SU-DHL-6 (cell line): ENCODE measurements at regions not wholly inside any gene's neighbourhood (a gene's known extent, or its start where the extent isn't known, plus 50 kb on each side); places are given as distances from the start of the nearest gene placed in this dataset.

Experiments
- H2AFZ ChIP-seq: fragments of 200-600 bp; sonication (generic); 2 replicates; pipeline ENCODE4 v1.6.1; 2014; ENCODE audit warnings: low read depth, mild to moderate bottlenecking, moderate library complexity, mixed read lengths, antibody characterized with exemption, low read length; ENCODE audit not compliant: severe bottlenecking
- H3F3A ChIP-seq: fragments of 200-600 bp; shearing (Covaris generic); 2 replicates; pipeline ENCODE4 v1.6.0; 2016; ENCODE audit warnings: antibody characterized with exemption, mild to moderate bottlenecking; ENCODE audit not compliant: insufficient read depth
- H3K27ac ChIP-seq: fragments of 200-600 bp; sonication (generic); 2 replicates; pipeline ENCODE4 v1.5.1; 2016; ENCODE audit warnings: low read depth, mild to moderate bottlenecking, low read length, moderate library complexity, mixed read lengths
- H3K27me3 ChIP-seq: fragments of 200-600 bp; sonication (generic), shearing (Covaris generic); 2 replicates; pipeline ENCODE4 v1.6.0; 2014; ENCODE audit warnings: mild to moderate bottlenecking, low read length
- H3K36me3 ChIP-seq: fragments of 200-600 bp; sonication (generic); 2 replicates; pipeline ENCODE4 v1.6.1; 2014; ENCODE audit warnings: mild to moderate bottlenecking, low read length, mixed read lengths
- H3K4me2 ChIP-seq: fragments of 300-600, 200-600 bp; shearing (Covaris generic), sonication (generic); 2 replicates; pipeline ENCODE4 v1.6.0; 2014; ENCODE audit warnings: low read length, low read depth, mild to moderate bottlenecking; ENCODE audit not compliant: poor library complexity, severe bottlenecking
- H3K4me3 ChIP-seq: fragments of 200-600 bp; sonication (generic); 2 replicates; pipeline ENCODE4 v1.5.1; 2014; ENCODE audit warnings: antibody characterized with exemption, low read length, mild to moderate bottlenecking, mixed read lengths; ENCODE audit not compliant: insufficient read depth, poor library complexity, severe bottlenecking
- H3K79me2 ChIP-seq: fragments of 200-600 bp; sonication (generic); 2 replicates; pipeline ENCODE4 v1.6.1; 2014; ENCODE audit warnings: mild to moderate bottlenecking, low read length, moderate library complexity; ENCODE audit not compliant: insufficient read depth
- H3K9ac ChIP-seq: fragments of 200-600 bp; sonication (generic); 2 replicates; pipeline ENCODE4 v1.7.0; 2014; ENCODE audit warnings: mild to moderate bottlenecking, low read length
- H3K9me2 ChIP-seq: fragments of 200-600 bp; sonication (generic); replicated peaks from 2 replicates; pipeline ENCODE4 v1.6.1; 2014; ENCODE audit warnings: low read length; ENCODE audit not compliant: insufficient read depth
- H3K9me3 ChIP-seq: fragments of 200-600 bp; sonication (generic); 2 replicates; pipeline ENCODE4 v1.6.1; 2014; ENCODE audit warnings: low read length, mixed read lengths; ENCODE audit not compliant: insufficient read depth
- H4K20me1 ChIP-seq: fragments of 200-600 bp; sonication (generic); 2 replicates; pipeline ENCODE4 v1.6.1; 2014; ENCODE audit warnings: low read depth, mild to moderate bottlenecking, antibody characterized with exemption, low read length, moderate library complexity, mixed read lengths
- CTCF ChIP-seq: fragments of 200-600 bp; sonication (generic); IDR thresholded peaks from one replicate; pipeline ENCODE4 v1.5.1; 2017; ENCODE audit warnings: antibody characterized with exemption, mild to moderate bottlenecking, low read length, moderate library complexity; ENCODE audit not compliant: insufficient read depth, poor library complexity, severe bottlenecking
- EZH2phosphoT487 ChIP-seq: fragments of 200-600 bp; sonication (generic), shearing (Covaris generic); conservative IDR thresholded peaks from 2 replicates; pipeline ENCODE4 v1.6.1; 2018; ENCODE audit warnings: mild to moderate bottlenecking, antibody characterized with exemption, low read length, moderate library complexity, mixed read lengths

DNA sequence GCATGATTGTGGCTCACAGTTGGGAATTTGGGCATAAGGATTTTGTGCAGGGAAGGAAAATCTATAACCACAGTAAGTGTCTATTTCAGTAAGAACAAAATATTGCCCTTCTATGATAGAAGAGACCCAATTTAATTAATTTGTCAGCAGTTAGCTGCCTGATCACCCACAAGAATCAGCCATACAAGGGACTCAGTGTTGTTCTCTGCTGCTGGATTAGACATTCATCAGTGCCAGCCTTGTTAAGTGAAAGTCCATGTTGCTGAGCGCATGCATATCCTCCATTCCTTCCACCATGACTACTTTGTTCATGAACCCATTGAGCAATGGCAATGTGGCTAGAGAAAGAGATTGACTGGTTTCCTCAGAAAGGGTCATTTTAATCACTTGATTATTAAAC lies 125.3 kb upstream of the PDHA2 start:
- Histone ChIP-seq H3F3A (no peaks in the 10 kb centered on the region), H3K9me3 (no peaks in the 10 kb centered on the region), H3K9me2 (no peaks in the 10 kb centered on the region), H3K4me3 (no peak overlapping the region), H3K9ac (no peak overlapping the region), H3K27me3 (no peaks in the 10 kb centered on the region), H2AFZ (no peak overlapping the region), H3K36me3 (no peaks in the 10 kb centered on the region), H3K79me2 (no peaks in the 10 kb centered on the region), H3K27ac (no peak overlapping the region), H3K4me2 (no peak overlapping the region), H4K20me1 (no peaks in the 10 kb centered on the region)
- TF ChIP-seq CTCF = no peak
- no peak for TF ChIP-seq EZH2phosphoT487

DNA sequence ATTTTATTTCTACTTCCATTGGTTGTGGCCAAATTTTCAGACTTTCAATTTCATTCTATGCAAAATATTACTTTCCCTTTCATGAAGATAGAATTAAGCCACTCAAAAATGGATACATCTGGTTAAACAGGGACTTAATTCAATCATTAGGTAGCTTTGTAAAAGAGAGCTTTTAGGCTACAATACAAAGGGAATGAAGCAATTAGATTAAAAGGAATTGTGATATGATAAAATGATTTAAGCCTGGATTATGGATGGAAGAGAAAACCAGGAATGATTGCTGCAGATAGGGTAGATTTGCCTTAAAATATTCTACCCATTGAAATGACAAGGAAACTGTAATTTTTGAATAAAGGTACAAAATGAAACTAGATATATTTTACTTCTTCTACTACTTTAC lies 134.6 kb upstream of the PDHA2 start:
- no peaks in the 10 kb centered on the region for H3K36me3 ChIP-seq
- H3K27ac ChIP-seq = no peak overlapping the region
- TF ChIP-seq CTCF = no peak
- TF ChIP-seq EZH2phosphoT487 = no peak
- H3K4me3 ChIP-seq = no peak overlapping the region
- no peaks in the 10 kb centered on the region for H3K9me3 ChIP-seq
- no peak overlapping the region for H2AFZ ChIP-seq
- H3K9me2 ChIP-seq = no peaks in the 10 kb centered on the region
- no peaks in the 10 kb centered on the region for H3K27me3 ChIP-seq
- no peaks in the 10 kb centered on the region for H4K20me1 ChIP-seq
- H3K4me2 ChIP-seq = no peak overlapping the region
- no peaks in the 10 kb centered on the region for H3F3A ChIP-seq
- H3K79me2 ChIP-seq = no peaks in the 10 kb centered on the region
- H3K9ac ChIP-seq = no peak overlapping the region

GRCh38 chr4:95701500-95702170 lies 138.3 kb upstream of the PDHA2 start:
- Histone ChIP-seq H3K27me3 (no peaks in the 10 kb centered on the region), H3K9ac (no peak overlapping the region), H3F3A (no peaks in the 10 kb centered on the region), H3K9me3 (no peaks in the 10 kb centered on the region), H2AFZ (no peak overlapping the region), H3K27ac (no peak overlapping the region), H4K20me1 (no peaks in the 10 kb centered on the region), H3K9me2 (no peaks in the 10 kb centered on the region), H3K36me3 (no peaks in the 10 kb centered on the region), H3K4me2 (no peak overlapping the region), H3K4me3 (no peak overlapping the region), H3K79me2 (no peaks in the 10 kb centered on the region)
- TF ChIP-seq EZH2phosphoT487 (no peak), CTCF (no peak)
